ENCODE measurements at regions not wholly inside any gene's neighbourhood (a gene's known extent, or its start where the extent isn't known, plus 50 kb on each side); places are given as distances from the start of the nearest gene placed in this dataset.

- Histone ChIP-seq H3K4me1 (no peaks in the 10 kb centered on the region), H3K36me3 (no peaks in the 10 kb centered on the region), H3K4me3 (no peak overlapping the region), H3K9me3 (no peaks in the 10 kb centered on the region), H3K27ac (no peak overlapping the region), H3K27me3 (no peaks in the 10 kb centered on the region)
- DNase-seq (no peak), ATAC-seq (ENCODE audit: low FRiP score in 2 of 2) (no peak)
- no peak for TF ChIP-seq EP300 (IDR thresholded peaks at IDR 0.05)
- TF ChIP-seq CTCF (IDR thresholded peaks at IDR 0.05): no peak
- no peak for TF ChIP-seq POLR2A (IDR thresholded peaks at IDR 0.05)
- no peak for TF ChIP-seq POLR2AphosphoS5 (IDR thresholded peaks at IDR 0.05)
- WGBS, 2 donors: 68 to 72% methylated on average over 3 of the region's 3 CpGs
Measured at GRCh38 chr1:218783131-218783530, 390.5 kb upstream of the LYPLAL1 start.

- H3K27ac ChIP-seq: no peak overlapping the region
- no peaks in the 10 kb centered on the region for H3K36me3 ChIP-seq
- H3K4me1 ChIP-seq: no peaks in the 10 kb centered on the region
- no peak overlapping the region for H3K4me3 ChIP-seq
- TF ChIP-seq POLR2A (IDR thresholded peaks at IDR 0.05) (no peak), CTCF (IDR thresholded peaks at IDR 0.05) (no peak), EP300 (IDR thresholded peaks at IDR 0.05) (no peak), POLR2AphosphoS5 (IDR thresholded peaks at IDR 0.05) (no peak)
- no peaks in the 10 kb centered on the region for H3K27me3 ChIP-seq
- DNase-seq (no peak), ATAC-seq (ENCODE audit: low FRiP score in 2 of 2) (no peak)
- 49 to 60% methylated on average over 3 of the region's 3 CpGs for WGBS, 2 donors
- H3K9me3 ChIP-seq: no peaks in the 10 kb centered on the region
Measured at GRCh38 chr1:218783916-218784315, 389.8 kb upstream of the LYPLAL1 start.

GRCh38 chr1:218785928-218786327 is 387.8 kb upstream of the LYPLAL1 start:
- 55 to 69% methylated on average over 4 of the region's 4 CpGs for WGBS, 2 donors
- DNase-seq (no peak), ATAC-seq (ENCODE audit: low FRiP score in 2 of 2) (peak in 1 of 2 donors; percentile 36)
- TF ChIP-seq POLR2A (IDR thresholded peaks at IDR 0.05) (no peak), EP300 (IDR thresholded peaks at IDR 0.05) (no peak), CTCF (IDR thresholded peaks at IDR 0.05) (no peak), POLR2AphosphoS5 (IDR thresholded peaks at IDR 0.05) (no peak)
- no peak overlapping the region for H3K4me3 ChIP-seq
- no peaks in the 10 kb centered on the region for H3K36me3 ChIP-seq
- no peak overlapping the region for H3K27ac ChIP-seq
- H3K9me3 ChIP-seq: no peaks in the 10 kb centered on the region
- no peaks in the 10 kb centered on the region for H3K4me1 ChIP-seq
- no peaks in the 10 kb centered on the region for H3K27me3 ChIP-seq

GRCh38 chr1:218787826-218788225 is 385.9 kb upstream of the LYPLAL1 start:
- Histone ChIP-seq H3K4me3 (no peak overlapping the region), H3K4me1 (no peaks in the 10 kb centered on the region), H3K9me3 (no peaks in the 10 kb centered on the region), H3K27ac (no peak overlapping the region), H3K27me3 (no peaks in the 10 kb centered on the region), H3K36me3 (no peaks in the 10 kb centered on the region)
- WGBS, 2 donors: 64 to 71% methylated on average over 6 of the region's 6 CpGs
- no peak for DNase-seq
- TF ChIP-seq EP300 (IDR thresholded peaks at IDR 0.05) (no peak), POLR2AphosphoS5 (IDR thresholded peaks at IDR 0.05) (no peak), POLR2A (IDR thresholded peaks at IDR 0.05) (no peak), CTCF (IDR thresholded peaks at IDR 0.05) (no peak)
- ATAC-seq (ENCODE audit: low FRiP score in 2 of 2): no peak

- TF ChIP-seq EP300 (IDR thresholded peaks at IDR 0.05): no peak
- TF ChIP-seq POLR2A (IDR thresholded peaks at IDR 0.05): no peak
- no peak for TF ChIP-seq CTCF (IDR thresholded peaks at IDR 0.05)
- no peak for TF ChIP-seq POLR2AphosphoS5 (IDR thresholded peaks at IDR 0.05)
- Histone ChIP-seq H3K9me3 (no peaks in the 10 kb centered on the region), H3K4me3 (no peak overlapping the region), H3K27ac (no peak overlapping the region), H3K4me1 (no peaks in the 10 kb centered on the region), H3K36me3 (no peaks in the 10 kb centered on the region), H3K27me3 (no peaks in the 10 kb centered on the region)
- ATAC-seq (ENCODE audit: low FRiP score in 2 of 2): no peak
- DNase-seq: no peak
- whole genome bisulfite sequencing, 2 donors: 92 to 96% methylated on average over 3 of the region's 3 CpGs
Measured at GRCh38 chr1:218796773-218797172, 376.9 kb upstream of the LYPLAL1 start.

All from upper lobe of left lung (tissue), 6 donors.